ENCODE measurements at regions not wholly inside any gene's neighbourhood (a gene's known extent, or its start where the extent isn't known, plus 50 kb on each side); places are given as distances from the start of the nearest gene placed in this dataset.

DNA sequence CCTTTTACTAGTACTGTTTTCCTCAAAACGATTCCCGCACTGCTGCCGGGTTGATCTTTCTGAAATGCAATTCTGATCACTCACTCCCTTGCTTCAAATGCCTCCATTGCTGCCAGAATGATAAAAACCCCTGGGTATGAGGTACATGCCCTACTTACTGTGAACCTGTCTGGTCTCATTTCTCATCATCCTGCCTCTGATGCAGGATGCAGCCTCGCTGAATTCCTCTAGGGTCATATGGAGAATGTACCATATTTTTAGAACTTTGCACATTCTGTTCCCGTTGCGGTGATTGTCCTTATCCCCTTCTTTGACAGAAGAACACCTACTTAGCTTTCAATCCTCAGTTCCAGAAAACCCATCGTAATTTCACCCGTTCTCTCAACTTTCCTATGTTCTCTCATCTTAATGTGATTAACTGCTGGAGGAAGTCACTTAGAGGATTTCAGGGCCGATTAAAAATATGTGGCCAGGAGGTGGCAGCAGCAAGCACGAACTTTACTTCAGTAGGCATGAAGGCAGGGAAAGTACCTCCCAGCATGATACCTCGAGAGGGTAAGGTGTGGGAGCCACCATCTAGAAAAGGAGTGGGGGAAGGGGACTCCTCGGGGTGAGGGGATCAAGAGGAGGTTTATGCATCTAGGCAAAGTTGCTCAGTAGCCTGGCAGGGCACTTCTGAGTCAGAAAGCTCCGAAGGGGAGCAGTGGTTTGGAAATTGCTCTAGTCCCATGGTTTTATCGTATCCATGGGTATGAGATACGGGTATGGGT lies 361.5 kb upstream of the ZP4 start:
- peak; percentile 87 for DNase-seq

DNA sequence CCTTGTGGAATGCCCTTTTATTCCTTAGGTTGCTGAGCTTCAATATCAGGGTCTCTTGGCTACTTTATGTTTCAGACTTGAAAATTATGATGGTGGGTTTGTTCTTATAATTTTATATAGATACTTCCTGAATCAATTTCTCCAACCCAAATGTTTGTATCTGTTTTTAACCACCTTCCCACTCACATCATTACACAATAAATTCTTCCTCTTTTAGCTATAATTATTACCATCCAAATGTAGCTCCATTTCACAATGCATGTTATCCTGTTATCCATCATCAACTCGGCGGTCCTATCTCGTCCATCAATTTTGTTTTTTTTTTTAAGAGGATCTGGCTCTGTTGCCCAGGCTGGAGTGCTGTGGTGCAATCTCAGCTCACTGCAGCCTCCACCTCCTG lies 357.6 kb upstream of the ZP4 start:
- no peak for DNase-seq

DNA sequence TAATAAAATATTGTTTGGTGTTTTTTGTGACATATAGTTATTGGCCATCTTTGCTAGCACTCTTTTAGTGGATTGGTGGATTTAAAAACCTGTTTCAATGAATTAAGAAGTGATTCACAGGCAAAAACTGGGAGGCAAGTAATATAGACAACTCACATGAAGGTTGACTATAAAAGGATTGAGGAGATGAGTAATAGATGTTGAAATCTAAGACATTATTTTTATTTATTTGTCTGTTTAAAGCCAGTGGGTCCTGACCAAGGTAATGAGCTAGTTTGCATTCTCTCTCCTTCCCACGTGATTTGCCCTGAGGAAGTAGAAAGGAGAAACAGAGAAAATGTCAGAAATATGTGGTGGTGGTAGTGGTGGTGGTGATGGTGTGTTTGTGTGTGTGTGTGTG lies 351.5 kb upstream of the ZP4 start:
- DNase-seq, result no peak

DNA sequence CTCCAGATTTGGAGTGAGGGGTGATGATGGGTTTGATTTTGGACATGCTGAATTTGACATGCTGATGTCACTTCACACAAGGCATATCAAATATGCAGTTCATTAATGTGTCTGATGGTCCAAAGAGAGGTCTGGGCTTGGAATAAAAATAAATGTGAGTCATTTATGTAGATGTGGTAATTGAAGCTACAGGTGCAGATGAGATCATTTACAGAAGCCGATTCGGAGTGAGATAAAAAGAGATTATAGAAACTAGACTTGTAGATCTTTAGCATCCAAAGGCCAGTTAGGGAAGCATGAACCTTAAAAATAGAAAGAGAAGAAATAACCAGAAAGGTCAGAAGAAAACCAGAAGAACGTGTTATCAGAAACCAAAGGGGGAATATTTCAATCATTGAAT lies 350.9 kb upstream of the ZP4 start:
- no peak for DNase-seq

DNA sequence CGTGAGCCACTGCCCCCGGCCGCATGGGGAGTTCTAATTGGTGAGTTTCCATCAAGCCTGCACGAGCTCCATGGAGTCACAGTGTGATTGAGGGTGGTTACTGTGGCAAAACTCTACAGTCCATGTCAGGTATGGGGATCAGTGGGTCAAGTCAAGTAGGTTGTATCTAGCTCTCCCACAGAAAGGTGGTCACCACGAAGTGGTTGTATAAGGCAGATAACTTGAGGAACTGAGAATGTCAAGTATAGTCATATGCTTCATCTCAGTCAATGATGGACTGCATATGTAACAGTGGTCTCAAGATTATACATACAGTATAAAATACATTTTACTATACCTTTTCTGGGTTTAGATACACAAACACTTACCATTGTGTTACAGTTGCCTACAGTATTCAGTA lies 348.6 kb upstream of the ZP4 start:
- DNase-seq, result no peak

DNA sequence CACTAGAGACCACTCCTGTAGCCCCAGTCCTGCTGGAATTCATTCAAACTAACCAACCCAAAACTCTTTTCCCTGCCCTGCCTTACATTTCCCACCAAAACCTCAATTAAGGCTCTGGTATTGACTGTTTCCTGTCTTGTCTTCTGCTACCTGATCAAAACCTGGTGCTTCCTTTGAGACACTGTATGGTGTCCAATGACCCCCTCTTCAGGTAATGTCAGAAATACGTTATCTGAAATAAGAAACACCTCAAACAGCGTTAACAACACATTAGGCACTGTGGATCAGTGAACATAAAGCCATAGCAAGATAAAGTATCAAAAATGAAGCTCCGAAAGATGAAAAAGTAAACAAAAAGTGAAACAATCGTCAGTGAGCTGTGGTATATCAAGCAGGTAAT lies 343.2 kb upstream of the ZP4 start:
- no peak for DNase-seq

DNA sequence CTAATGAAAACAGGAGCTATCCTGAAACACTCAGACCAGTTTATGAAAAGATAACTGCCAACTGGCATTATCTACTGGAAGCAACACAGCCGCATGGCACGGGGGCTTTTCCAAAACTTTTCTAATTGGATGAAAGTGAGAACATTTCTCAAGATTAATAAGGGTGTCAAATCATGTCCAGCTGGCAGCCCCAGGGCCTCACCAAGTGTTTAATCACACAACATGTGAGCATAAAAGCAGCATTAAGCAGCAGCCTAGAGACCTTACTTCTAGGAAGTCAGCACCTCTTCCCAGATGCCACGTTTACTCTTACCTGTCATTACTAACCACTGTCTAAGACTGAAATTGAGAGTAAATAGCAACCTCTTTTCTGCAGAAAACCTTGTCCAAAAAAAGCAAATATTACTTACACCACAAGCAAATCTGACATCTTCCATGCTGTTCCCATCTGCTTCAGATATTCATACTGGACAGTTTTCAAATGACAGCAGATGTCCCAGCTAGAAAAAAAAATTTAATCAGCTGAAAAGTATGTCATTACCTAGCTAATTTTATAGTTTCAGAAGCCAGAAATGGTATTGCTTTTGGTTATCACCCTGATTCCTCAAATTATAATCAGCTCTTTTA lies 341.5 kb upstream of the ZP4 start:
- DNase-seq, result peak; percentile 93

DNA sequence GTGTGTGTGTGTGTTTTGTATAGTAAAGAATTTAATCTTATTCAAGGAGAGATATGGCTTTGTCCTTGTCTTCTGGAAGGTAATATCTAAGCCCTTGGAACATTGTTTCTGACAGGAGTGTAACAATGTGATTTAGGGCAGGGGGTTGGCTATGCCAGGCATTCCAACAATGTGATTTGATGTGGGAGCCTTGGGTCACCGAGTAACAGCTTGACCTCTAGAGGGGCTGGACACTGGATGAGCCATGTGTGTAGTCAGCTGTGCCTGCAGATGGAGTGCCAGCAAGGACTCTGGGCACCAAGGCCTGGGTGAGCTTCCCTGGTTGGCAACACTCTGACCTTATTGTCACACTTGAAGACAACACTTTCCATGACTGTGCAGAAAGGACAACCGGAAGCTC lies 336.1 kb upstream of the ZP4 start:
- DNase-seq, result no peak

DNA sequence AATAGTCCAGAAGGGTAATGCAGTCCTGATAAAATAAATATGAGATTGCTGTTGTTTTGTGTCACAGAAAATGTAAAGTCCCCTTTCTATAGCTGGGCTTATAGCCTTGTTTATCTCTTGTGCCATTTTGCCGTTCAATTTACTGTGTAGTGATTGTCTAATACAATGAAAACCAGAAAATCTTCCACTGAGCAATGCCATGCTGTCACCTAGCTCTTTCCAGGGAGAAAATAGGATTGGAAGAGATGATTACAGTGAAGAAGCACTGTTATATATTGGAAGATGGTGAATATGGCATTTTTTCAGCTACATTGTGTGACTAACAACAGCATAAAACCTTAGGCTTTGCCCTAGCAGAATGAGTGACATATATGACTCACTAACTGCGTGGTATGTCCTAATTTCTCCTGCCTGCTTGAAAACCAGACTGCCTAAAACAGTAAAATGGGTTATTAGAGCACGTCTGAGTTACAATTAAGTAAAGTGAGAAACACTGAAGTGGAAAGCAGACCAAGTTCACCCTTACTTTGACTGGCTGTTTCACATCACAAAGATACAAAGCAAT lies 332.4 kb upstream of the ZP4 start:
- no peak for DNase-seq

DNA sequence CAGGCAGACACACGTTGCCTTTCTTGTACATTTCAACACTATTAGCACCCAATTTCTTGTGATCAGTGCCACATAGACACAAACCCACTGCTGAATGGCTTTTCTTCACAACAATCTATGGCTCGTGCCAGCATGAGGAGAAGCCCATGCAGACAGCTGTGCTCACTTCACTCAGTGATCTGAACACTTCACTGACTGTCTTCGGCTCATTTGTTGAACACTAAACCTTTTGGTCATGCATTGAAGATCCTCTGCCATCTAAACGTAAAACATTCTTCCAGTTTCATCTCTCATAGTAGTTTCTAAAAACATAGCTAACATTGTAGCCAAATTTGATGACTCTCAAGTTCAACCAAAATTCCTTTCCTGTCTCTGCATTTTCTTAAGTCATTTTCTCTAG lies 331.0 kb upstream of the ZP4 start:
- no peak for DNase-seq

DNA sequence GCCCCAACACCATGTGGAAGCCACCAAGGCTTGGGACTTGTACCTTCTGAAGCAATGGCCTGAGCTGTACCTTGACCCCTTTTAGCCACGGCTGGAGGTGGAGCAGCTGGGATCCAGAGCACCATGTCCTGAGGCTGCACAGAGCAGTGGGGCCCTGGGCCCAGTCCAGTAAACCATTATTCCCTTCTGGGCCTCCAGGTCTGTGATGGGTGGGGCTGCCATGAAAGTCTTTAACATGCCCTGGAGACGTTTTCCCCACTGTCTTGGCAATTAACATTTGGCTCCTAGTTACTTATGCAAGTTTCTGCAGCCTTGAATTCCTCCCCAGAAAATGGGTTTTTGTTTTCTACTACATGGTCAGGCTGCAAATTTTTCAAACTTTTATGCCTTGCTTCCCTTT lies 323.7 kb upstream of the ZP4 start:
- no peak for DNase-seq

DNA sequence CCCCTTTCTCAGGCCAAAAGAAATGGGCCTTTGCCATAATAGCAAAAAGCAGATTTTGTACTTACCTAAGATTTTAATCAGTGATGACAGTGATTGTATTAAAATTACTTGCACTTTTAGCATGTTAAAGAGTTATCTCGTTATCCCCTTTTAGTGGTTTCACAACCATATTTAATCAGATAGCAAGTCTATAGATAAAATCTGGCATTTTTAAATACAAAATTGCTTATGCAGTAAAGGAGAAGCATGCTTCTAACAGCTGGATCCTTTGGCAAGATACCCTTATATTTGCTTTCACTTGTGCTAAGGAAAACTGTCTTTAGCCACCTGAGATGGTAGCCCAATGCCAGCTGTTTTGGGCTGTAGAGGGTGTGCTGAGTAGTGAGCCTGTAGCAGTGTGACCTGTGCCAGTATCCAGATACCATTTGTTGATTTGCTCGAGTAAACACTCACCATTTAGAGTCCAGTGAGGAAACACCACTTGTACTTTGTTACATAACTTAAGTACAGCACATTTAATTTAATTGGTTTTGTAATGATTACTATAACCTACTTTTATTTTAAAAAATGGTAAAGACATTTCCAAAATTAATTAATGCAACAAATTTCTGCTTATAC lies 314.4 kb upstream of the ZP4 start:
- DNase-seq, result no peak

DNA sequence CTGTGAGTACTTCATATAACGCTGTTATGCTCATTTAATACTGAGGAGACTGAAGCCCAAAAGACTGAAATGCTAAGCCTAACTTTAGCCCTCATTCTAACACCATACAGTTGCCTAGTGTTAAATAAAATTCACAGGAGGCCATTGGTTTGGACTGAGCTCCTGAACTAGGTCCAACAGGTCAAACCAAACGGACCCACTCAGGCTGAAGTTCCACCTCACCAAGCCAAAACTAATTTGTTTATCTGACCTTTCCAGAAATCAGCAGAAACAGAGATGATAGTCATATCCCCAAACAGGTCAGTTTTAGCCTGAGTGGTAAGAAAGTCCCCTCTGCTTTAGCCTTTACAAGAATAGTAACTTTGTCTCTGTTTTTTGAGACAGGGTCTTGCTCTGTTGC lies 311.3 kb upstream of the ZP4 start:
- DNase-seq, result no peak

DNA sequence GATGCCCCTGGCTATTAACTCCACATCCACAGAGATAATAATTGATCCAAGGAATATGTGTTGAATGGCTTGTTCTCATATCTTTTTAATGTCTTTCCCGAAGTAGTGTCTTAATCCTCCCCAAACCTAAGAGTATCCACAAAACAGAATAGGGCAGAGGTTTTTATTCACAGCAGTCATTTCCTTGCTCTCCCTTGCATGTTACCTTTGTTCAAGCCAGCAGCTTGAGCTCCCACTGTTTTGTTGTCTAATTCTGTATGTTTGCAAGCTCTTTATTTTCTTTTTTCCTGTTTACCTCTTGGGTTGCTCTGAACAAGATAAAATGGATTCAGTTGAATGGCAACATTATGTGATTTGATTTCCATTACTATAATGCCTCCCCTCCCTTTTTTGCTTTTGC lies 308.6 kb upstream of the ZP4 start:
- DNase-seq, result no peak

DNA sequence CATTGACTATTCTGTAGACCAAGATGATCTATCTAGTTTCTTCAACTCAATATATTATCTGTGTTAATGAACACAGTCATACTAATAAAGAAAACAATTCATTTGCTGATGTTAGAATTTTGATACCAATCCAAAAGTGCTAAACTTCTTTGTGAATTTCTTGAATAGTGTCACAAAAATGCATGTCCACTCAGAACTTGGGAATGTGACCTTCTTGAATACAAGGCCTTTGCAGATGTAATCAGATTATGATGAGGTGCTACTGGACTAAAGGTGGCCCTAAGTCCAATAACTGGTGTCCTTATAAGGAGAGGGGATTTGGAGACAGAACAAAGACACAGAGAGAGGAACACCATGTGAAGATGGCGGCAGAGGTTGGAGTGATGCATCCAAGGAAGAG lies 305.8 kb upstream of the ZP4 start:
- DNase-seq, result no peak

DNA sequence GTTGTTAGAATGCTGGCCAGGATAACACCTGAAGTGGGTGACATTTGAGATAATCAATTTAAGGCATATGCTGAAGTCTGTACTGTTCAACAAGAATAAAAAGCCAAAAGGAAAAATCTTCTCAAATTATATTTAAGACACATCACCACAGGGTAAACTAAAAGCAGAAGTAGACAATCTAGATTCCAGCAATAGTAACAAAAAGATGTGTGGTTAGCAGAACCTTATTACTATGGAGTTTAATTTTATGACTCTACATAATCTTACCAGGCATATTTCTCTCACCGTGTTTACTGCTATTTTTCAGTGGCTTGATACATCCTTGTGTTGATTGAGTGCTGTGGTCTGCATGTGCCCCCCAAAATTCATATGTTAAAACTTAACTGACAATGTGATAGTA lies 300.4 kb upstream of the ZP4 start:
- no peak for DNase-seq

DNA sequence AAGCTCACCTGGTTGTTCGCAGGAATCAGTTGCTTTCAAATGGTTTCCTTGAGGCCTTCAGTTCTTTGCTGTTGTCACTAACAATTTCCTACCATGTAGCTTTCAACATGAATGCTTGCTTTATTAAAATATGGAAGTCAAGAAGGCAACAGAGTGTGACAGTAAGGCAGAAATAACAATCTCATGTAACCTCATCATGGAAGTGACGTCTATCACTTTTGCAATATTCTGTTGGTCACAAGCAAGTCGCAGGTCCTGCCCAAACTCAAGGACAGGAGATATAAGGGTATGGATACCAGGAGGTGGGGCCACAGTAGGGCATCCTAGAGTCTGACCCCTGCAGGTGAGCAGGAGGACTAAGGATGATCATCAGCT lies 296.8 kb upstream of the ZP4 start:
- DNase-seq, result no peak

DNA sequence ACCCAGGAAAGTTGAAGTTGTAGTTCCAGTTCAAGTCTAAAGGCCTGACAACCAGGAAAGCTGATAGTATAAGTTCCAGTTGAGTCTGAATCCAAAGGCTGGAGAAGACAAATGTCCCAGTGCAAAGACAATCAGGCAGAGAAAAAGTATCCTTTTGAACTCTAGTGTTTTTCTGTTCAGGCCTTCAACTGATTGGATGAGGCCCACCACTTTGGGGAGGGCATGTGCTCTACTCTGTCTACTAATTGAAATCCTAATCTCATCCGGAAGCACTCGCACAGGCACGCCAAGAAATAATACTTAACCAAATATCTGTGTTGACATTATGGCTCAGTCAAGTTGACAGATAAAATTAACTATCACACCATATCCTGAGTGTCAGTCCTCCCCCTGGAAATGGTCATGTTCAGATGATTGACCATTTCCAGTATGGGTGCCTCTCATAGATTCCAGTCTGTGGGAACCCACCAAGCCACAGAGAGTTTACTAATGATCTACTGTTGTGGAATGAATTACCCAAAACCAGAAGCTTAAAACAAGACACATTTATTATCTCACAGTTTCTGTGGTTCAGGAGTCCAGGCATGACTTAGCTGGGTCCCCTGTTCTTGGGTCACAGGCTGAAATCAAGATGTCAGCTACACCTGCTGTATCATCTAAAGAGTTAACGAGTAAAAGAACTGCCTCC lies 296.3 kb upstream of the ZP4 start:
- DNase-seq, result no peak

DNA sequence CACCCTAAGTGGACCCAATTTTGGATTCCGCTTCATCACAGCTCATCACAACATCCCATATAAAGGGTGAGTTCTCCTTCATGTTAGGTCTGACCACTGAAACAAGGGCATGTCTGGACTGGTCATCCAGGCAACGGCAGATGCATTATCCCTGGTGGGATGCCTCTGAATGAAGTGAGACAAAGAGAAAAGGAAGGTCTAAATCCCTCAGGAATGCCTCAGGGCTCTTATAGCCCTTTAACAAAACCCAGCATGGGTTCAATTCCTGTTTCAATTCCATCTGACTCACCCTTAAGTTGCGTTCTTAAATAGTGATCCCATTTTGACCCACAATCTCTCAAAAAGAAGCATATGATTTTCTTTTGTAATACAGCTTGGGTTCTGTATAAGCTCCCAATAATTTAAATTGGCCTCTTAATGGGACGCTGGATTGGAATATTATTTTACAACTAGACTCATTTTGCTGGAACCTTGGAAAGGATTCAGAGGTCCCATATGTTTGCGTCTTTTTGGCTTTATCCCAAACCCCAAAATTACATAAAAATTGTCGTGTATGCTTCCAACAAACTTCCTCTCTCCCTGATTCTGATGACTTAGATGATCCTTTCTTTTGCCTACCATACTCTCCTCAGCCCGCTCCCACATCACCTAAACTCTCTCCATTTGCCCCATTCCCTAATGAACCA lies 287.4 kb upstream of the ZP4 start:
- no peak for DNase-seq

DNA sequence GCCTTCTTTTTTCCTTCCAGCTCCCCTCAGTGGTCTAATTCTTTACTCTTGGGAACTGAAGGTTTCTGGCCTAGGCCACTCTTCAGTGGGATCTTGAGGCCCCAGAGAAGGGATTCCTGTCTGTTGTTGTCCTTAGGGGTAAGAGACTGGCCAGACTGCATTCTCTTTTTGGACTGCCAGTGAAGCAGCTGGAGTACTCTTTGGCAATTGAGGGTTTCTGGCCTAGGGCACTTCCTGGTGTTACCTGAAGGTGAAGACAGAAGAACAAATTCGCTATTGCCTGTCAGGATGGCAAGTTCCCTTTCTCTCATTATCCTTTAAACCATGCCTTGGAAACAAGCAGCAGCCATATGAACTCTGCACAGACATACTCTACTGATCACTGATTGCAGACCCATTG lies 286.6 kb upstream of the ZP4 start:
- DNase-seq, result no peak

DNA sequence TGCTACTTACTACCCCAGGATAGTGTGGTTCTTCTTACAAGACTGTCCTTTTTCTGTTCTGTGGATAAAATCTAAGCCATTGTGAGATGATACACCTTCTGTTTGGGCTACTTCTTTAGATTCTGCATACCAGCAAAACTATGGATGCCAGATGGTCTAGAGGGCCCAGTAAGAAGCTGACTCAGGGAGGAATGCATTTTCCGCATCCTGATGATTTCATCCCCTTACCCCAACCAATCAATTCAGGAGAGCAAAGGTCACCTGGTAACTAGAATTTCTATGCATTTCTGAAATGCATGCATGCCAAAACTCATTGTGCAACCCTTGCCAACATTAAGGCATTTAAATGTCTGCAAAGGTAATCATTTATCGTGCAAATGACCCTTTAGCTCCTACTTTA lies 285.7 kb upstream of the ZP4 start:
- DNase-seq, result no peak

DNA sequence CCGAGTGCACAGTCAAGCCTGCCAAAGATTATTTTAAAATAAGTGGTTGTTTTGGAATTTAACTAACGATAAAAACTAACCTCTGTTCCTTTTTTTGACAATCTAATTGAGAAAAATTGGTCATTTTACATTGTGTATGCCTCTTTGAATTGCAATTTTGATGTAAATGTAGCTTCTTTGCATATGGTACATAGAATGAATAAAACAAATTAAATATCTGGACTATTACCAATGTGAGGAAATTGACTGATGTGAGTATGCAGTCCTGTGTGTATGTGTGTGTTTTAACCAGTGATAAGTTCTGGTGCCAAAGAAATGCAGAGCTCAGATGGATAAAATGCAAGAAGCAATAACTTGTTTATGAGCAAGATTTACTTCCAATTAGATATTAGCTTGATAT lies 281.3 kb upstream of the ZP4 start:
- no peak for DNase-seq

DNA sequence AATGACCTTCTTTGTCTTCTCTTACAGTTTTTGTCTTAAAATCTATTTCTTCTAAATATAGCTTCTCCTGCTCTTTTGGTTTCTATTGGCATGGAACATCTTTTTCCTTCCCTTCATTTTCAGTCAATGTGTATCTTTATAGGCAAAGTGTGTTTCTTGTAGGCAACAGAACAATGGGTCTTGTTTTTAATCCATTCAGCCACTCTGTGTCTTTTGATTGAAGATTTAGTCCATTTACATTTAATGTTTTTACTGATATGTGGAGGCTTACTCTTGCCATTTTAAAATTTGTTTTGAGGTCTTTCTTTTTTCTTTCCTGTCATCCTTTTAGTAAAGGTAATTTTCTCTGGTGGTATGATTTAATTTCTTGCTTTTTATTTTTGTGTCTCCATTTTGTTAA lies 271.2 kb upstream of the ZP4 start:
- no peak for DNase-seq

Data from NCI-H82 (cell line).